CD8-positive, alpha-beta memory T cell (primary cell): ENCODE measurements at regions not wholly inside any gene's neighbourhood (a gene's known extent, or its start where the extent isn't known, plus 50 kb on each side); places are given as distances from the start of the nearest gene placed in this dataset.

Source experiments
- CTCF ChIA-PET: fragments of 350-600 bp; sonication (Branson Sonifier 250); formaldehyde crosslinking; loops from one replicate; lab custom pipeline; 2021; ENCODE audit warnings: antibody characterized with exemption; lab: Charles Lee
- POLR2A ChIA-PET: fragments of 350-600 bp; sonication (Branson Sonifier 250); formaldehyde crosslinking; loops from one replicate; lab custom pipeline; 2021; ENCODE audit warnings: antibody characterized with exemption; lab: Charles Lee
- DNase-seq, 5 donors: peaks; one replicate each; pipeline versions ENCODE4 v3.0.0 to v3.0.0-alpha.2; 2020 to 2022; ENCODE audit warnings: mixed read lengths in 1 of 5
- H3K27ac ChIP-seq: one replicate; pipeline ENCODE4 v1.7.0; 2013; ENCODE audit warnings: low read depth, mild to moderate bottlenecking, low read length, moderate library complexity
- H3K27me3 ChIP-seq: 2 replicates; pipeline ENCODE4 v1.7.0; 2013; ENCODE audit warnings: low read length, mild to moderate bottlenecking; ENCODE audit not compliant: insufficient read depth, poor library complexity, severe bottlenecking
- H3K36me3 ChIP-seq: 2 replicates; pipeline ENCODE4 v1.7.0; 2013; ENCODE audit warnings: mild to moderate bottlenecking, low read length, moderate library complexity; ENCODE audit not compliant: insufficient read depth
- H3K4me1 ChIP-seq: 2 replicates; pipeline ENCODE4 v1.7.0; 2013; ENCODE audit warnings: mild to moderate bottlenecking, low read length, moderate library complexity; ENCODE audit not compliant: insufficient read depth
- H3K4me3 ChIP-seq: 2 replicates; pipeline ENCODE4 v1.7.0; 2013; ENCODE audit warnings: mild to moderate bottlenecking, low read length
- H3K9me3 ChIP-seq: 2 replicates; pipeline ENCODE4 v1.7.0; 2013; ENCODE audit warnings: mild to moderate bottlenecking, low read length
- H3K27ac Mint-ChIP-seq, 8 donors: one replicate each; pipeline ENCODE4 v1.8.0; 2020 to 2021; ENCODE audit warnings: mixed read lengths in 8 of 8, mild to moderate bottlenecking in 6 of 8, inconsistent platforms in 3 of 8, moderate library complexity in 3 of 8
- H3K27me3 Mint-ChIP-seq, 2 donors: one replicate each; pipeline ENCODE4 v1.8.0; 2020 to 2021; ENCODE audit warnings: mixed read lengths in 2 of 2, mild to moderate bottlenecking in 1 of 2, moderate library complexity in 1 of 2
- H3K36me3 Mint-ChIP-seq, 3 donors: one replicate each; pipeline ENCODE4 v1.8.0; 2020 to 2021; ENCODE audit warnings: mixed read lengths in 3 of 3, inconsistent platforms in 1 of 3, mild to moderate bottlenecking in 1 of 3
- H3K4me1 Mint-ChIP-seq, 3 donors: one replicate each; pipeline ENCODE4 v1.8.0; 2020 to 2021; ENCODE audit warnings: mixed read lengths in 3 of 3, inconsistent platforms in 1 of 3, mild to moderate bottlenecking in 1 of 3
- H3K4me3 Mint-ChIP-seq, 7 donors: one replicate each; pipeline ENCODE4 v1.8.0; 2020 to 2021; ENCODE audit warnings: mixed read lengths in 7 of 7, mild to moderate bottlenecking in 6 of 7, moderate library complexity in 4 of 7, inconsistent platforms in 2 of 7
- H3K9me3 Mint-ChIP-seq, 5 donors: one replicate each; pipeline ENCODE4 v1.8.0; 2020 to 2022; ENCODE audit warnings: mixed read lengths in 5 of 5, mild to moderate bottlenecking in 3 of 5, moderate library complexity in 2 of 5, inconsistent platforms in 1 of 5

GRCh38 chr2:48109491-48110204 lies 203.3 kb upstream of the FBXO11 start:
- H3K4me3 ChIP-seq: no peak overlapping the region
- POLR2A ChIA-PET: no interaction called here
- DNase-seq: no peak
- H3K27ac ChIP-seq: no peak overlapping the region
- Mint-ChIP-seq H3K27me3 (peaks cover 0 to 2% of the 10 kb centered on the region in 2 donors), H3K36me3 (peaks cover 0 to 2% (median 0%) of the 10 kb centered on the region in 3 donors), H3K4me3 (peak overlapping the region in 1 of 7 donors; percentile 18), H3K27ac (no peak overlapping the region), H3K4me1 (peaks cover 19 to 39% (median 20%) of the 10 kb centered on the region in 3 donors), H3K9me3 (no peaks in the 10 kb centered on the region)
- no peaks in the 10 kb centered on the region for H3K36me3 ChIP-seq
- no peaks in the 10 kb centered on the region for H3K9me3 ChIP-seq
- peaks cover 18% of the 10 kb centered on the region for H3K4me1 ChIP-seq
- CTCF ChIA-PET: interaction anchor here (1.3 to 1.5 kb wide), 3 partner anchors 252 to 311 kb away, joined by 3 to 7 read pairs (median 3); no protein-coding TSS in a partner anchor
- H3K27me3 ChIP-seq: no peaks in the 10 kb centered on the region

- Histone ChIP-seq H3K36me3 (no peaks in the 10 kb centered on the region), H3K9me3 (no peaks in the 10 kb centered on the region), H3K27ac (no peak overlapping the region), H3K4me1 (peaks cover 18% of the 10 kb centered on the region), H3K4me3 (no peak overlapping the region), H3K27me3 (no peaks in the 10 kb centered on the region)
- no peak overlapping the region for H3K27ac Mint-ChIP-seq
- peaks cover 0 to 2% of the 10 kb centered on the region in 2 donors for H3K27me3 Mint-ChIP-seq
- no peak for DNase-seq
- ChIA-PET POLR2A (no interaction called here), CTCF (interaction anchor here (1.5 kb wide), 1 partner anchor 252 kb away, joined by 7 read pairs; no protein-coding TSS in a partner anchor)
- peak overlapping the region; percentile 91 to 96 (median 92) for H3K4me3 Mint-ChIP-seq
- peaks cover 19 to 39% (median 20%) of the 10 kb centered on the region in 3 donors for H3K4me1 Mint-ChIP-seq
- H3K36me3 Mint-ChIP-seq: peaks cover 0 to 2% (median 0%) of the 10 kb centered on the region in 3 donors
- no peaks in the 10 kb centered on the region for H3K9me3 Mint-ChIP-seq
Observed at GRCh38 chr2:48110492-48110891, 204.0 kb upstream of the FOXN2 start.

GRCh38 chr2:48112911-48113680 lies 201.4 kb upstream of the FOXN2 start:
- Mint-ChIP-seq H3K27ac (peak overlapping the region in 4 of 8 donors; percentile 58 to 82 (median 63)), H3K9me3 (no peaks in the 10 kb centered on the region), H3K36me3 (peaks cover 0 to 2% (median 0%) of the 10 kb centered on the region in 3 donors), H3K27me3 (no peaks in the 10 kb centered on the region), H3K4me1 (peaks cover 8 to 27% (median 10%) of the 10 kb centered on the region in 3 donors), H3K4me3 (peak overlapping the region in 6 of 7 donors; percentile 7 to 94 (median 55))
- no peak for DNase-seq
- H3K4me3 ChIP-seq: no peak overlapping the region
- peaks cover 7% of the 10 kb centered on the region for H3K4me1 ChIP-seq
- no peak overlapping the region for H3K27ac ChIP-seq
- no peaks in the 10 kb centered on the region for H3K27me3 ChIP-seq
- H3K36me3 ChIP-seq: no peaks in the 10 kb centered on the region
- CTCF ChIA-PET: interaction anchor here (1.5 to 2.1 kb wide), 4 partner anchors 11 to 309 kb away, joined by 5 to 7 read pairs (median 6); no protein-coding TSS in a partner anchor
- H3K9me3 ChIP-seq: no peaks in the 10 kb centered on the region
- POLR2A ChIA-PET: no interaction called here

- Histone ChIP-seq H3K4me1 (peaks cover 7% of the 10 kb centered on the region), H3K9me3 (no peaks in the 10 kb centered on the region), H3K4me3 (no peak overlapping the region), H3K27me3 (no peaks in the 10 kb centered on the region), H3K36me3 (no peaks in the 10 kb centered on the region), H3K27ac (no peak overlapping the region)
- ChIA-PET CTCF (interaction anchor here (1.5 to 2.1 kb wide), 4 partner anchors 10 to 308 kb away, joined by 5 to 7 read pairs (median 6); no protein-coding TSS in a partner anchor), POLR2A (no interaction called here)
- no peak for DNase-seq
- Mint-ChIP-seq H3K27me3 (peaks cover 0 to 2% of the 10 kb centered on the region in 2 donors), H3K27ac (peak overlapping the region in 4 of 8 donors; percentile 58 to 82 (median 63)), H3K4me3 (peak overlapping the region in 3 of 7 donors; percentile 1 to 73 (median 13)), H3K9me3 (no peaks in the 10 kb centered on the region), H3K4me1 (peaks cover 8 to 27% (median 10%) of the 10 kb centered on the region in 3 donors), H3K36me3 (peaks cover 0 to 2% (median 0%) of the 10 kb centered on the region in 3 donors)
Observed at GRCh38 chr2:48113767-48114166, 200.7 kb upstream of the FOXN2 start.

GRCh38 chr2:48114256-48114655 lies 200.2 kb upstream of the FOXN2 start:
- H3K4me1 ChIP-seq: peaks cover 7% of the 10 kb centered on the region
- H3K9me3 Mint-ChIP-seq: no peaks in the 10 kb centered on the region
- H3K27me3 ChIP-seq: no peaks in the 10 kb centered on the region
- no peaks in the 10 kb centered on the region for H3K9me3 ChIP-seq
- peaks cover 0 to 2% (median 0%) of the 10 kb centered on the region in 3 donors for H3K36me3 Mint-ChIP-seq
- H3K36me3 ChIP-seq: no peaks in the 10 kb centered on the region
- peaks cover 8 to 27% (median 10%) of the 10 kb centered on the region in 3 donors for H3K4me1 Mint-ChIP-seq
- peak overlapping the region in 2 of 8 donors; percentile 29 to 58 for H3K27ac Mint-ChIP-seq
- no peak overlapping the region for H3K4me3 ChIP-seq
- H3K27me3 Mint-ChIP-seq: peaks cover 0 to 4% of the 10 kb centered on the region in 2 donors
- H3K27ac ChIP-seq: no peak overlapping the region
- ChIA-PET CTCF (interaction anchor here (1.7 to 2.1 kb wide), 3 partner anchors 10 to 308 kb away, joined by 5 to 6 read pairs (median 6); no protein-coding TSS in a partner anchor), POLR2A (no interaction called here)
- peak overlapping the region in 1 of 7 donors; percentile 13 for H3K4me3 Mint-ChIP-seq
- peak in 2 of 5 donors; percentile 7 to 50 for DNase-seq

GRCh38 chr2:48116497-48116896 lies 198.0 kb upstream of the FOXN2 start:
- Mint-ChIP-seq H3K27ac (no peak overlapping the region), H3K36me3 (no peaks in the 10 kb centered on the region)
- H3K27me3 ChIP-seq: no peaks in the 10 kb centered on the region

GRCh38 chr2:48118895-48119294 lies 195.6 kb upstream of the FOXN2 start:
- no peaks in the 10 kb centered on the region for H3K4me1 ChIP-seq
- no peak overlapping the region for H3K27ac ChIP-seq
- ChIA-PET CTCF (no interaction called here), POLR2A (no interaction called here)
- Mint-ChIP-seq H3K36me3 (no peaks in the 10 kb centered on the region), H3K27me3 (peaks cover 0 to 13% of the 10 kb centered on the region in 2 donors), H3K4me1 (peaks cover 0 to 8% (median 6%) of the 10 kb centered on the region in 3 donors), H3K27ac (no peak overlapping the region), H3K4me3 (no peak overlapping the region), H3K9me3 (no peaks in the 10 kb centered on the region)
- no peak for DNase-seq
- H3K9me3 ChIP-seq: no peaks in the 10 kb centered on the region
- H3K27me3 ChIP-seq: no peaks in the 10 kb centered on the region
- H3K36me3 ChIP-seq: no peaks in the 10 kb centered on the region
- H3K4me3 ChIP-seq: no peak overlapping the region

More at GRCh38 chr2:48116497-48116896, 198.0 kb upstream of the FOXN2 start:
- Histone ChIP-seq H3K4me1 (peaks cover 3% of the 10 kb centered on the region), H3K9me3 (no peaks in the 10 kb centered on the region), H3K4me3 (no peak overlapping the region), H3K27ac (no peak overlapping the region), H3K36me3 (no peaks in the 10 kb centered on the region)
- peaks cover 0 to 13% of the 10 kb centered on the region in 2 donors for H3K27me3 Mint-ChIP-seq
- CTCF ChIA-PET: no interaction called here
- H3K4me1 Mint-ChIP-seq: peaks cover 0 to 21% (median 5%) of the 10 kb centered on the region in 3 donors
- no peaks in the 10 kb centered on the region for H3K9me3 Mint-ChIP-seq
- no peak overlapping the region for H3K4me3 Mint-ChIP-seq
- POLR2A ChIA-PET: no interaction called here
- no peak for DNase-seq
